Prostate gland (tissue), 2 donors: ENCODE measurements at regions not wholly inside any gene's neighbourhood (a gene's known extent, or its start where the extent isn't known, plus 50 kb on each side); places are given as distances from the start of the nearest gene placed in this dataset.

Experiments
- POLR2AphosphoS5 ChIP-seq: sonication (generic); formaldehyde crosslinking; IDR thresholded peaks from one replicate; pipeline ENCODE4 v1.6.1; 2017; ENCODE audit warnings: antibody characterized with exemption
- TF ChIP-seq, protein P1 (sequence below), 4 experiments: fragments of 200-600 bp in 2 of 4; fragments of 450-650 bp in 2 of 4; sonication (generic) in 2 of 4; IDR thresholded peaks; 1 replicate in 3 of 4; 2 replicates in 1 of 4; pipeline ENCODE4 v1.5.1; 2016 to 2019; ENCODE audit warnings: antibody characterized with exemption in 4 of 4, mild to moderate bottlenecking in 2 of 4, moderate library complexity in 2 of 4

DNA sequence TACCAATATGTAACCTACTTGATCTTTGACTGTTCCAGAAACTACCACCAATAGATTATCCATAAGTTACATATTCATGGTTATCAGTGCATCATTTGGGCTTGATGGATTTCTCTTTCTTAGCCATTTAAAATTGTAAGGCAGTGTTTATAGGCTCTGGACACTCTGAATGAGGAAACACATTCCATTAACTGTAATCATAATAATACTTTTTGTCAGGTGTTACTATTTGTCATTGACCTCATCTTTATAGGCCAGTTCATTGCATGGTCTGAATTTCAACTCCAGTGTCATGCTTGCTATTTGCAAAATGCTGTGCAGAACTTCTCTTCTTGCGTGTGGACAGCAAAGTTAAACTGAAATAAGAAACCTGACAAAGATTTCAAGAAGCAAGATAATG lies 1340.2 kb upstream of the ZEB2 start:
- TF ChIP-seq, protein P1, sequence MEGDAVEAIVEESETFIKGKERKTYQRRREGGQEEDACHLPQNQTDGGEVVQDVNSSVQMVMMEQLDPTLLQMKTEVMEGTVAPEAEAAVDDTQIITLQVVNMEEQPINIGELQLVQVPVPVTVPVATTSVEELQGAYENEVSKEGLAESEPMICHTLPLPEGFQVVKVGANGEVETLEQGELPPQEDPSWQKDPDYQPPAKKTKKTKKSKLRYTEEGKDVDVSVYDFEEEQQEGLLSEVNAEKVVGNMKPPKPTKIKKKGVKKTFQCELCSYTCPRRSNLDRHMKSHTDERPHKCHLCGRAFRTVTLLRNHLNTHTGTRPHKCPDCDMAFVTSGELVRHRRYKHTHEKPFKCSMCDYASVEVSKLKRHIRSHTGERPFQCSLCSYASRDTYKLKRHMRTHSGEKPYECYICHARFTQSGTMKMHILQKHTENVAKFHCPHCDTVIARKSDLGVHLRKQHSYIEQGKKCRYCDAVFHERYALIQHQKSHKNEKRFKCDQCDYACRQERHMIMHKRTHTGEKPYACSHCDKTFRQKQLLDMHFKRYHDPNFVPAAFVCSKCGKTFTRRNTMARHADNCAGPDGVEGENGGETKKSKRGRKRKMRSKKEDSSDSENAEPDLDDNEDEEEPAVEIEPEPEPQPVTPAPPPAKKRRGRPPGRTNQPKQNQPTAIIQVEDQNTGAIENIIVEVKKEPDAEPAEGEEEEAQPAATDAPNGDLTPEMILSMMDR (IDR thresholded peaks at IDR 0.05) = no peak
- no peak for TF ChIP-seq POLR2AphosphoS5
